Activated CD4-positive, alpha-beta T cell treated with anti-CD3 and anti-CD28 coated beads, Interleukin-2, amount 50 U/mL, for 4 hours (primary cell): ENCODE measurements at regions not wholly inside any gene's neighbourhood (a gene's known extent, or its start where the extent isn't known, plus 50 kb on each side); places are given as distances from the start of the nearest gene placed in this dataset.
"Not testable (repeated sequence)": the region's sequence is repeated elsewhere in the genome, so short reads cannot be mapped to it uniquely, and the experiment has no call there.

ENCODE experiments used
- DNase-seq, 2 experiments: peaks; one replicate each; pipeline ENCODE4 v3.0.0-alpha.2; 2020

DNA sequence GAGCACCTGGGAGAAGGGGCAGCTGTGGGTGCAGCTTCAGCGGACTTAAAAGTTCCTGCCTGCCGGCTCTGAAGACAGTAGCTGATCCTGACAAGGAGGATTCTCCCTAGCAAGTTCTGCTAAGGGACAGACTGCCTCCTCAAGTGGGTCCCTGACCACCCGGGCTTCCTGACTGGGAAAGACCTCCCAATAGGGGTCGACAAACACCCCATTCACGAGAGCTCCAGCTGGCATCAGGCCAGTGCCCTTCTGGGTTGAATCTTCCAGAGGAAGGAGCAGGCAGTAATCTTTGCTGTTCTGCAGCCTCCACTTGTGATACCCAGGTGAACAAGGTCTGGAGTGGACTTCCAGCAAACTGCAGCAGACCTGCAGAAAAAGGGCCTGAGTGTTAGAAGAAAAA lies 632.9 kb downstream of the CCDC85A start:
- DNase-seq, result no peak

DNA sequence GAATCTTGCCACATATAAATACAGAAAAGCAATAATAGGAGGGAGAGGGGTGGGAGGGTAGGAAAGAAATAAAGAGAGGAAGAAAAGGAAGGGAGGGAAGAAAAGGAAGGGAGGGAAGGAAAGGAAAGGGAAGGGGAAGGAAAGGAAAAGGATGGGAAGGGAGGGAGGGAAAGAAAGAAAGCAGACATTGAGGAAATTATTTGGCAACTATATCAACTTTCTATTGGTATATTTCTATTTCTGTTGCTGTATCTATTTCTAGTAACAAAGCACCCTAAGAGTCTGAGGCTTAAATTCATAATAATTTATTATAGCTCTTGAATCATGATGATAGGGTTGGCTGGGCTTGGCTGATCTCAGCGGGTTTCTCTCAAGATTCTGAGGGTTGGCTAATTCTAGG lies 648.0 kb downstream of the CCDC85A start:
- DNase-seq, result no peak

DNA sequence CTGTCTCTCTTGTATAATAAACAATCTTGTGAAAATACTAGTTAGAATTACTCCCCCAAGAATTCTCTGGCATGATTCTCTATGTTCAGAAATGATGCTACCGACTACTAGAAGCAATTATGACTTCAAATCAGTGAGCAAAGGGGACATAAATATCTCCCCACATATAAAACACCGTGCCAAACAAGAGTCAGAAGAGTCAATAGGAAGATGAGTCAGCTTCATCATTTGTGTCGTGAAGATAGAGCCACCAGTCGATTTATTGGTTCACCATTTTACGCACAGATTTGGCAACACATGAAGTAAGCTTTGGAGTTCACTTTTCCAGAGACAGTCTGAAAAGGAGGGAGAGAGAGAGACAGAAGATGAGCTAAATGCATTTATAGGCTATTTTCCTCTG lies 650.9 kb downstream of the CCDC85A start:
- DNase-seq, result no peak

DNA sequence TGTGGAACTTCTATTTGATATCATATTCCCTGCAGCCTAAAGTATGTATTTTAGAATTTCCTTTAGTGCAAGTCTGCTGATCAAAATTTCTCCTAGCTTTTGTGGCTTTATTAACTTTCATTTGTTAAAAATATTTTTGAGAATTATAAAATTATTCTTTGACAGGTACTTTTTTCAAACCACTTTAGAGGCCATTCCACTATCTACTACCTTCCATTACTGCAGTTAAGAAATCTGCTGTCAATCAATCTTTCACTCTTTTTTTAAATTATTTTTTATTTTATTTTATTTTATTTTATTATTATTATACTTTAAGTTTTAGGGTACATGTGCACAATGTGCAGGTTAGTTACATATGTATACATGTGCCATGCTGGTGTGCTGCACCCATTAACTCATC lies 656.2 kb downstream of the CCDC85A start:
- not testable (repeated sequence) for DNase-seq

DNA sequence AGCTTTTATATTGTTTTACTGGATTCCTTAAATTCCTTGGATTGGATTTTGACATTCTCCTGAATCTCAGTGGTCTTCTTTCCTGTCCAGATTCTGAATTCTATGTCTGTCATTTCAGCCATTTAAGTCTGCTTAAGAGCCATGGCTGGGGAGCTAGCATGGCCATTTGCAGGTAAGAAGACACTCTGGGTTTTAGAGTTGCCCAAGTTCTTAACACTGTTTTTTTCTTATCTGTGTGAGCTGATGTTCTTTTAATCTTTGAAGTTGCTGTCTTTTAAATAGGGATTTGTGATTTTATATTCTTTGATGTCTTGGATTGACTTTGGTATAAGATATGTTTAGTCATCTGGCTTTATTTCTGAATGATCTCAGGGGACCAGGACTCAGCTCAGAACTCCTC lies 677.2 kb downstream of the CCDC85A start:
- DNase-seq, result no peak

DNA sequence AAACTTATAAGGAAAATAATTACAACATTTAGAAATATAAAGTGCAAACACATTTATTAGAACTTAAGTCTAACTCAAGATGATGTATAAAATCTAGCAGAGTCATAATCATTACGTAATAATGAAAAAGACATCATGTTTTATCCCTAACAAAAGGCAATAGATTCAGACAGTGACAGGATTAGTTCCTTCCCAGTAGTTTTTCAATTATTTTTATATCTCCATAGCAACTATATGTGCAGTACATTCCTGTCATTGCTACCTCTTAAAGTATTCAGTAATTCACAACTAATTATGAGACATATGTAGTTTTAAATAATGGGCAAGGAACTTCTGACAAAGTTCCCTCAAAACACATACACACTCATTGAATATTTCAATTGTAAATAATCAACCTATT lies 687.9 kb downstream of the CCDC85A start:
- no peak for DNase-seq

DNA sequence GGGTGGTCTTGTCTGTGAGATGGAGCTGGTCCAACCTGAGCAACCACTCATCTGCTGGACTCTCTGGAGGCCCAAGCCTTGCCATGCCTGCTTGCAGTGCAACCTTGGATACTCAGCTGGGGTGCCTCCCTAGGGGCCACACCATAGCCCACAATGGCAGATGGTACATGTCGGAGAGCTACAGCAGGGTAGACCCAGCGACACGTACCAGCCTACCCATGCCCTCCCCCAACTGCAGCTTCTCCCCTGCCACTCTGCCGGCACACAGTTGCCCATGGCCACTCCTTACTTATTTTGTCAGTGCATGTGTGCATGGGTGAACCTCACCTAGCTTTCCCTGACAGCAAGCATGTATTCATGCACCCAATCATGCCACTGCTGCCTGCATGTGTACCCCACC lies 690.9 kb downstream of the CCDC85A start:
- DNase-seq, result no peak

DNA sequence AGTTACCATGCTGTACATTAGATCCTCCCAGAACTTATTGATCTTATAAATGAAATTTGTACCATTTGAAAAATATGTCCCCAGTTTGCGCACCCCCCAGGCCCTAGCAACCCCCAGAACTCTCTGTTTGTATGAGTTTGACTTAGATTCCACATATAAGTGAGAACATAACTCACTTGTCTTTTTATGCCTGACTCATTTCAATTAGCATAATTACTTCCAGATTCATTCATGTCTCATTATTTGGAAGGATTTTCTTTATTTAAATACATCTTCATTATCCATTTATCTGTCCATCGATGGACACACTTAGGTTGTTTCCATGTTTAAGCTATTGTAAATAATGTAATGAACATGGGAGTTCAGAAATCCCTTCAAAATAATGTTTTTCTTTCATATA lies 705.9 kb downstream of the CCDC85A start:
- no peak for DNase-seq

DNA sequence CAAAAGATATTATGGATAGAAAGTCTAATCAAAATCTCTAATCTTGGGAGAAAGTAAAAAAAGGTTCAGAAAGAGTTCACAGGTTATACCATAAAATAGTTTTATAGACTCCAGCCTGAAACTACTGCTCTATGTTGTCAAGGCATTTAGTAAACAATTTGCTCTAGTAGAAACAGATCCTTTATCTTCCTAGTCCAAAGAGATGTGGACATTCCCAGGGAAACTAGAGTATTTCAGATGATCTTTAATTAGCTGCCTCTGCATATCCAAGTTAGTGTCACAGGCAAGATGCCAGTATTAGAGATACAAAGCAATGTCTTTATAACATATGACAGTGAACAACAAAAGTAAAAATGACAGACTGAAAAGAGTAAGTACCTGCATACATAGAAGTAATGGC lies 708.6 kb downstream of the CCDC85A start:
- DNase-seq, result no peak

DNA sequence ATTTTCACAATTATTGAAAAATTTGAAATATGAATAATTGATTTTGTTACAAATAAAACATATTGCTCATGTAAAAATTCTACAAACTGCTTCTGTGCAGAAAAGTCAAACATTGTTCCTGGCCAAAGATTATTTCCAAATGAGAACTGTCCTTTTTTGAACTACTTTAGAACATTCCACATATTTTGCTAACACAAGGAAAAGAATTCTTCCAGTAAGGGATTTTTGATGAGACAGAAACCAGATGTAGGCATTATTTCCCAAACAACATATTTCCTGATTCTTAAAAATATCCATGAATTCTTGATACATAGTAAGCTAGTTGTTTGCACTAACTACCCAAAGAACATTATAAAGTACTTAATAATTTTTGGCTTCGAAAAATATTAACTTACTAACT lies 715.2 kb downstream of the CCDC85A start:
- no peak for DNase-seq

DNA sequence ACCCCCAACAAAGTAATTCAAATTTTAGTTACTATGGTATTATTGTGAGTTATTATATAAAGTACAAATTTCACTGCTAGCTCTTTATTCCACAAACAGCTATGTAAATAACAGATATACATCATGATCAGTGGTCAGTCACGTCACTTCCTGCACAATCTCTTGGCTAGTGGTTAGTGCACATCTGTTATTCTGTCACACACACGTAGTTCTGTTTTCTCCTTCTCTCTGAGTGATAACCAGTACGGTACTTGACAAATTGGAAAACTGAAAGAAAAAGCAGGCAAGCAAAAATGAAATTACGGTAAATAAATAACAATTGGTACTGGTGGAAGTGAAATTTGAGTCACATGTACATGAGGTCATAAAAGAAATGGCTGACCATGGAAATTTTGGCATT lies 728.7 kb downstream of the CCDC85A start:
- DNase-seq, result no peak

DNA sequence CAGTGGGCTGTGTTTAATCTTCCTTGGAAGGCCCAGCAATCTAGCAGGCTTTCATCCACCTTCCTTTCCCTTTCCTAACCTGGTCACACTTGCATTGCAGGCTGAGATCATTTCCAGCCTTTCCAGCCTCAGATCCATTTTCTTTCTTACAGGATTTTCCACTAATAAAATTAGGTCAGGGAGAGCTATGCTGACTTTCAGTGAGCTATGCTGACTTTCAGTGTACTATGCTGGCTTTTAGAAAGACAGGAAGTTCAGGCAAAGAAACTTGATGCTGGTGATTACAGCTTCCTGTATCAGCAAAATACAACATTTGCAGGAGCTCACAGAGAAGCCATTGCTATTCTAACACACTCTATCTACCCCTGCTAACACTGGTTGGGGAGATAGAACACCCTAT lies 735.0 kb downstream of the CCDC85A start:
- no peak for DNase-seq

DNA sequence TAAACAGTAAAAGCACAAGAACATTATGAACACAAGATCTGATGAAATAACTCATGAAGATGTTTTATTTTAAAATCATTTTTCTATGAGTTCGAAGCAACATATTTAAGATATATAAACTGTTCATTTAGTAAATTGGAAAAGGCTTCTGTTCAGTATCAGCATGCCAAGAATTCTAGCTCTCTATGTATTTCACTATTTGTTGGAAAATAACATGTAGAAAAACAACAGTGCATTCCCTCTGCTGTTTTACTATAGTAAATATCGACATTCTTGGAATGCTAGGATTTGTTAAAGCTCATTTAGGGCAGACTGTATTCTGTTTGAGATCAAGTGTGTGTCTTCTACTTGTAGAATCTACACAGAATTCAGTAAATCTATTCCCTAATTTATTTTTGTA lies 750.2 kb downstream of the CCDC85A start:
- no peak for DNase-seq

DNA sequence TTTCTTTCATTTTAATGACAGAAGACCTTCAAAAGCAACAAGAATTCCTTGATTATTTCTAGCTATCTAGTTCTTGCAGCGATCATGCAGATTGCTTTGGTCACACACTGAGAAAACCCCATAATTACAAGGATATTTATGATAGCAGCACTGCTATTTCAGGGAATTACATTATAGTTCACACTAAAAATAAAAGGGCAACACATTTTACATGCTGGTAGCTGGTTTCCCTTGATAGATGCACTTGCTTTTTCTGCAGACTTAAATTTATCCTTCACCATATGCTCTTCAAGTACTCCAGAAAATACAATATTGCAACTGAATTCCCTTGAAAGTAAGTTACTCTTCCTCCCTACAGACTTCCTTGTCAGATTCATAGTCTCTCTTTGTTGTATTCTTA lies 751.1 kb downstream of the CCDC85A start:
- DNase-seq, result no peak

DNA sequence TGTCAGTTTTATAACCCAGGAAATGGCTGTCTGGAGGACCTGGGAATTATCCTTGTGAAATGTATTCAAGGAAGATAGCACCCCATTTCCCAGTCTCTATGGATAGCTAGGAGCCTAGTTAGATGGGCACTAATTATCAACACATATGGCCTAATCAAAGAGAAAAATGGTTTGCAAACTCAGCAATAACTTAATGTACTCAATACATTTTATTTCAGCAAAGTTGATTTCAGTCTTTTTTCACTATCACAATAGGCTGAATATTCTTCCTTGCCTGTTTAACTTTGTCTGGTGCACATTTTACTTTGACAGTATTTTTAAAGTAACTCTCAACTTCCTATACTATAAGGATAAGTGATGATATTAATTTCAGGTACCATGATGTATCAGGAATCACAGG lies 756.3 kb downstream of the CCDC85A start:
- DNase-seq, result no peak

DNA sequence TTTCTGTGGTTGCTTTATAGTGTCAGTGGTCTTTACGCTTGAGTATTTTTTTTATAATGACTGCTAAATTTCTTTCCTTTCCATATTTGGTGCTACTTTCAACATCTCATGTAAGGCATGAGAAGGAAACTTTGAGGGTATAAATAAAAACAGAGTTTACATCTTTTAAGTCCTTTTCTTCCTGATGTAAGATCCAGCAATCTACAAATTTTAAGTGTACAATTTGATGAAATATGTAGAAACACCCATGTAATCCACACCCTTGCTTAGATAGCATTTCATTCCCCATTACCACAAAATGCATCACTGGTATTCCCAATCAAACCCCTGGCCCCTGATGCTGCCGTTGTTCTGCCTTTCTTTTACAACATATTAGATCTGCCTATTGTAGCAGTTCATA lies 769.1 kb downstream of the CCDC85A start:
- no peak for DNase-seq

DNA sequence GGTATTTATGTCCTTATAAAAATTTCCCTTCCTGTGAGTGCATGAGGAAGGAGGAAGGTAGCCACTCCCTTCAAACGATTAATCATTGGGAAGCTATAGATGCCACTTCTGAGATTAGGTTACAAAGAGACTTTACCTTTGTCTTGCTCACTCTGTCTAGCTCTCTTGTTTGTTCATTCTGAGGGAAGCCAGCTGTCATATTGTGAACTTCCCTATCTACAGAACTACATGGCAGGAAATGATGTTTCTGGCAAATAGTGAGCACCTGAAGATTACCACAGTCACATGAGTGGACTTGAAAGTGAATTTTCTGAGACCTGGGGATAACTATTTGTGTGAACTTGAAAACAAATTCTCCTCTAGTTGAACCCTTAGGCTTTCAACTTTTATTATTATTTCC lies 776.8 kb downstream of the CCDC85A start:
- no peak for DNase-seq

DNA sequence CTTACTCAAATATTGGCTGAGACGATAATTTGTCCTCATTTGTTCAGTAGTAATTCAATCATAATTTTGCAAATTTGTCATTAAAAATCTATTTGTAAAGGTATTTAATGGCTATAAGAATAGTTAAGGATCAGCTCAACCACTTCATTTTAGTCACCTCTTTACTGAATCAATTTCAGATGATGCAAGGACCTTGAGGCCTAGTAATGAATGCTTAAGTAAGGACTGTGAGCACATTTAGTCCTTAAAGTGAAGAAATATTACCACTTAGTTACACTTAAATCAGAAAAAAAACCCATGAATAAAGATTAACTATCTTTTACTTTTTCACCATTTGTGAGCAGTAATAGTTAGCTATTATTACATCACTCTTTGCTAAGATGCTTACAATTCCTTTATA lies 778.9 kb downstream of the CCDC85A start:
- no peak for DNase-seq

DNA sequence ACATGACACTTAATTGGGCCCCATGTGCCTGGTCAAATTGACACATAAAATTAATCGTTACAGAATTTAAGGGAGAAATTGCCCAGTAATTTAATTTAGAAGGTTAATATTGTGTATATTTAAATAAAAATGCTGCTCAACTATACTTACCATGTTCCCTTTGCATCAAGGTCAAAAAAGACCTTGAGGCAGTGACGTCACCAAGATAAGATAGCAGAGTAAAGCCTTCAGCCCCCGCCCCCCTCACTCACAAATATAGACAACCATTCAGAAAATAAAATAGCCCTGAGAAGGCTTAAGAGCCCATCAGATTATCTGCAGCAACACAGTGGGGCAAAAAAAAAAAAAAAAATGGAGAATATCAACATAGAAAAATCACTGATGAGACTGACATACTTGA lies 785.7 kb downstream of the CCDC85A start:
- DNase-seq, result no peak

DNA sequence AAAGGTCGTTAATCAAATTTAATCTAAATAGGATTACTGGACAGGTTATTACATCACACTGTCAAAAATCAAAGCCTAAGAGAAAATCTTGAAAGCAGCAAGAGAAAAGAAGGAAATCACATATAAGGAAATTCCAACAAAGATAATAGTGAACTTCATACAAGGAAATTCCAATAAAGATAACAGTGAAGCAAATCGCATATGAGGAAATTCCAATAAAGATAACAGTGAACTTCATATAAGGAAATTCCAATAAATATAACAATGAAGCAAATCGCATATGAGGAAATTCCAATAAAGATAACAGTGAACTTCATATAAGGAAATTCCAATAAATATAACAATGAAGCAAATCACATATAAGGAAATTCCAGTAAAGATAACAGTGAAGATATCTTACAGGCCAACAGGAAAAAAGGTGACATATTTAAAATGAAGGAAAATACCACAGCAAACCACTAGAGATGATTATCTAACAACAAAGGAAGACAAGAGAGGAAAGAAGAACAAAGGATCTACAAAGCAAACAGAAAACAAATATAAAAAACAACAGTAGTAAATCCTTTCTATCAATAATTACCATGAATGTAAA lies 787.7 kb downstream of the CCDC85A start:
- DNase-seq, result no peak

DNA sequence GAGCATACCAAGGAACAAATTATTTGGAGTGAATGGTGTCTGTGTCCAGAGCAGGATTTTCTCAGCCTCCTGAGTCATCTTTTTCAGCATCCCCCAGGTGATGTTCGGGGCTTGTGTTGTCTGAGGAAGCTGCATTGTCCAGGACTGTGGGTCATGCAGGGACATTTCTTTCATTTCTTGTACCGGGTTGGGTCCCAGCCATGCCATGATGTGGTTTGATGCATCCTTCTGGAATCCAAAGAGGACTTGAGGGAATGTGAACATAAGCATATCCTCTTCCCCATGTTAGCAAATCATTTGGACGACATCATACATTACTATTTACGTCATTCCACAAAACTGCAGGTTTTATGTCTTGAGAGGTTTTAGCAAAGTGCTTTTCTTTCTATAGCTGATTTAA lies 797.8 kb downstream of the CCDC85A start:
- DNase-seq, result no peak

DNA sequence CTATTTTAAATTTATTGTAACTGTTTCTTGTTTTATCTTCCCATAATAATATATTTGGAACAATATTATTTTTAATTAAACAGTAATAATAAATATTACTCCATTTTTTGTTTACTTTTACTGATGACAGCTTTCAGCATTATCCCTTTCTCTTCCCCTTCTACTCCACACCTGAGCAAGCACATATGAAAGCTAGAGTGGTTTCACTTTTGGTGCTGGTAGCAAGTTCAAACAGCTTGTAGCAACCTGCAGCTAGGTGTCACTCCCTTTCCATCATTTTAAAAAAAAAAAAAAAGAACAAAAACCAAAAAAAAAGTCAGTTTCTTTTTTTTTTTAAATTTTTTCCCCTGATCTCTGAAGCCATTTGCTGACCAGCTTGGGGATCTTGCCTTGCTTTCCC lies 801.8 kb downstream of the CCDC85A start:
- DNase-seq, result no peak

DNA sequence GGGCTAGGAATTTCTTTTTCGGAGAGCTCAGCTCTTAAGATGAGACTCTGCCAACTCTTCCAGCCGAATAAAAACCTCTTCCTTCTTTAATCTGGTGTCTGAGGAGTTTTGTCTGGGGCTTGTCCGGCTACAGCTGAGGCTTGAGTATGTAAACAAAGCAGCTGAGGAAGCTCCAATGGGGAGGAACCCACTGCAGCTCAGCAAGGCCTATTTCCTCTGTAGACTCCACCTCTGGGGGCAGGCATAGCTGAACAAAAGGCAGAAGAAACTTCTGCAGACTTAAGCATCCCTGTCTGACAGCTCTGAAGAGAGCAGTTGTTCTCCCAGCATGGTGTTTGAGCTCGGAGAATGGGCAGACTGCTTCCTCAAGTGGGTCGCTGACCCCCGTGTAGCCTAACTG lies 838.7 kb downstream of the CCDC85A start:
- no peak for DNase-seq

DNA sequence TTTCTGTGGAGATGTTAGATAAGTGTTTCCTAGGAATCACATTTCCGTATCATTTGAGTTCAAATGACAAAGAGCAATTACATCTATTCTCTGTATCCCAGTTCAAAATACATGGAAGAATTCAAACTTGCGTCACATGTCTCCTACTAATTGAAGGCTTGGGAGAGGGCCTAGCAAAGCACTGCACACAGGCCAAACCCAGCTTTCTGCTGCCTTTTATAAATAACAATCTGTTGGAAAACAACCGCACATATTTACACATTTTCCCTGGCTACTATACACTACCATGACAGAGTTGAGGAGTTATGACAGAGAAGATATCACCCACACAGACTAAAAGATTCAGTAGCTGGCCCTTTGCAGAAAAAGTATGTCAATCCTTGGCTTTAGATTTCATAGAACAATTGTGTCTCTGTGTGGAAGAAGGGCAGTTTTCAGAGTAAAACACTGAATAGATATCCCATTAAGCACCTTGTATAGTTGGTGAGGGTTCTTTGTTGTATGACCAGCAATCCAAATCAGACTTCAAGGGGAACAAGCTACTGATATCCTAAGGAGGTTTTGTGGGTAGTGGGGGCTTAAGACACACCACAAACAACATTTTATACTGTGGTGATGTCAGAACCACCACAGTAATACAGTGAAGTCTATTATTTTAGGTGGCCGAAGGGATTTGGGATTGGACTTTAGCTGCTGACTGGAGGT lies 861.3 kb downstream of the CCDC85A start:
- no peak for DNase-seq

DNA sequence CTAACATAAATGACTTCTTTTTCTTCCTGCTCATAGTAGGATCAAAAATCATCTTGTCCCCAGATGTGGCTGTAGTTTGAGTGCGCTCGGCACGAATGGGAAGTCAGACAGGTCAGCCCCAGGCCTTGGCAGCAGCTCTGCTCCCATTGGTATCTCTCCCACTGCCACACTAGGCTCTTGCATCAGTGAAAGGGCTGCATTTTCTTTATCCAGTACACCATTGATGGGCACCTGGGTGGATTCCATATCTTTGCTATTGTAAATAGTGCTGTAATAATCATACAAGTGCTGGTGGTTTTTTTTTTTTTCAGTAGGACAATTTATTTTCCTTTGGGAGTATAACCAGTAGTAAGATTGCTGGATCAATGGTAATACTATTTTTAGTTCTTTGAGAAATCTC lies 865.5 kb downstream of the CCDC85A start:
- no peak for DNase-seq
